ENCODE measurements at regions not wholly inside any gene's neighbourhood (a gene's known extent, or its start where the extent isn't known, plus 50 kb on each side); places are given as distances from the start of the nearest gene placed in this dataset.

- TF ChIP-seq CTCF (conservative IDR thresholded peaks at IDR 0.05; ENCODE audit: low read depth, low read length) (no peak), EZH2 (IDR thresholded peaks at IDR 0.05; ENCODE audit: low read length, unreplicated experiment) (no peak), EZH2phosphoT487 (IDR thresholded peaks at IDR 0.05; ENCODE audit: borderline replicate concordance, low read length) (no peak)
Measured at GRCh38 chr3:150260398-150260710, 147.7 kb upstream of the TSC22D2 start.
